Endometrial microvascular endothelial cells (primary cell): ENCODE measurements at regions not wholly inside any gene's neighbourhood (a gene's known extent, or its start where the extent isn't known, plus 50 kb on each side); places are given as distances from the start of the nearest gene placed in this dataset.

ENCODE experiments used
- in situ Hi-C: cut with HindIII; loops from 2 replicates; pipeline ENCODE4 v1.10.0; 2017; ENCODE audit warnings: low sequenced_read_pairs, low pct_unique_long_range_greater_than_20kb; ENCODE audit errors: inconsistent ontology term

DNA sequence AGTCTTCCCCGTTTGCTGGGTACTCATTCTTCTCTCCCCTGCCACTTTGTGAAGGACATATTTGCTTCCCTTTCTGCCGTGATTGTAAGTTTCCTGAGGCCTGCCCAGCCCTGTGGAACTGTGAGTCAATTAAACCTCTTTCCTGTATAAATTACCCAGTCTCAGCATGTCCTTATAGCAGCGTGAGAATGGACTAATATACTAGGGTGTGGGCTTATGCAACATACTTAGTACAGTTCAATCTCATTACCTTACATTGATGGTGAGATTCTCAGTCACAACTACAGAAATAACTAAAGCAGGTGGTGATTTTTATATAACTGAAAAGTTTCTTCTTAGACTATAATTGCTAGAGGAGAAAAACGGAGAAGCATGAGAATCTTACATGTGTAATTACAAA lies 237.9 kb upstream of the MMADHC start:
- in situ Hi-C loops: no loop called here

DNA sequence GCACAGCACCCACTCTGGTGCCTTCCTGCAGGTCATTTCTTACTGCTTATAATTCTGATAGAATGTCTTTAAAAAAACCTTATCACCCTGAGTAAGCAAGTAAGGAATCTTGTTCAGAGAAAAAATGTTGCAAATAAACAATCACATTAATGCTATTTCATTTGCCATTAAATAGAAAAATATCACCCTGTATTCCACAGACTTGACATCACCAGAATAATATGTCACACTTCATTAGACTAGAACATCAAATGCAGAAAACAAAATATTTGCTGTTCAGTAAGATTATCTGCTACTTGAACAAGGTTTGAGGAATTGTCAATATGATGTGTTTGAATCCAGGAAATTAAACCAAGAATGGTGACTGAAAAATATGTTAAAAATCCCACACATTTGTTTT lies 236.6 kb upstream of the MMADHC start:
- in situ Hi-C loops: no loop called here

DNA sequence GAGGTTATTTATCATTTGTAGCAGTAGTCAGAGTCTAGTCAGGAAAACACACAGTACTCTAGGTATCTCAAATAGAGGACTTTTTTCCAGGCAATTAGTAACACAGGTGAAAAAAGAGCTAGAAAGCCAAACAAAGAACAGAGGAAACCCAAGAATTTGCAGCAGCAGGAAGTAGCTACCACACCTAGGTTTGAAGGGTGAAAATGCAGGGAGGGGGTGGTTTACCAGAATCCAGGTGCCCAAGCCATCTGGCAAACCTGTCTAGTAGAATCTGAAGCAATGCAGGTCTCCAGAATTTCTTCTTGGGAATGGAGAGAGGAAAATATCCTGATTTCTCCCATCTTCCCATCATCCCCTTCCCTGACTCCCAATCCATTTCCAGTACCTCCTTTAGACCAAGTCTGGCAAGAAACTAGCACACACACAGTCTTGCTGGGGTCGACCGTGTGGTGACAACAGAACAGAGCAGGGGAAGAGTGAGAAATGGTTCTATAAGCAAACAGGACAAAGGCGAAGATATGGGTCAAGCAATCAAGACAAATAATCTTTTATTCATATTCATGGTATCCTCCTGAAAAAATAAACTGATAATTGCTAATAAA lies 231.9 kb upstream of the MMADHC start:
- in situ Hi-C loops: no loop called here

DNA sequence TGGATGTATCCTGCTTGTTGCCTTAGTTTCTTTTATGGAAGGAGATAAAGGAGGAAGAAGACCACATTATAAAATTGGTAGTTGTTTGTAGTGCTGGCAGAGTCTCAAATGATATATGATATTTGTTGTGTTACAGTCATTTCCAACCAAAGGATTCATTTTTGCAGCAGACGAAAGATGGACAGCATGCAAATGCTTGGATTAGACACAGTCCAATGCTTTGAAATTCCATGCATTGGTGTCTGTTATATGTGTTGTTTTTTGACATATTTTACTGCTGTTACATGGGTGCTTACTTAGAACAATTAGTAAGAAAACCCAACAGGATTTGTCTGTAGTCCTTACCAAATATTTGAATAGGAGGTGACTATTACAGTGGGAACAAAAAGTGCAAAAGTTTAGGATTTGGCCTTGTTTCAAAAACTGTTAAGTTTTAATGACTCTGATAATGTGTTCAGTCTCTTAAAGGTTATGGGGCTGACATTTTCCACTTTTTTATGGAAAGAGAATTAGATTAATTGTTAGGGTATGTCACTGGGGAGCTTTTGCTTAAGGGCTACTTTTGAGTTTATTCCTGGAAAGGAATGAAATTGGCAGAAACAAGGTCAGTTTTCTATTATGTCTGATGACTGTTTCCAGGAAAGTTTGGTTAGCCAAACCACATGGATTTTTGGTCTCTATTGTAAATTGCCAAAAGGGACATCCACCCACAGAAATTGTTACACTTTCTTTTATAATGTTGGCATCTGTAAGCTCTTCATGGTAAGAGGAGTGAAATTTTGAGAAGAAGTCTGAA lies 229.4 kb upstream of the MMADHC start:
- in situ Hi-C loops: no loop called here

- in situ Hi-C loops: no loop called here
Observed at GRCh38 chr2:149815941-149816340, 228.4 kb upstream of the MMADHC start.

DNA sequence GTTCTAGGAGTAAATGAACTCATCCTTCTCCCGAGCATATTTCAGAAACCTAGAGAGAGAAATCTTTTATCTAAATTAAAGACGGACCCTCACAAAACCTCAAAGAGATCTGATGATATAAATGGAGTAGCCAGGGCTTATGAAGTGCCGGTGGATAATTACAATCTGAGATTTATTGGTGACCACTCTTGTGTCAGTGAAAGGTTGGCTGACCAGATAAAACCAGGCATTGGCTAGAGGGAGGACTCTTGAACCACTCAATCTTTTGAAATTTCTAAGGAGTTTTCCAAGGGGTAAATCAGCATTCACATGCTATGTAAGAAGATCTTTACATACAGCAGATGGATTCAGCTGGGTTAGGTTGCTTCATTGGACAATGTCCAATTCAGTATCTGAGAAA lies 227.3 kb upstream of the MMADHC start:
- in situ Hi-C loops: no loop called here

DNA sequence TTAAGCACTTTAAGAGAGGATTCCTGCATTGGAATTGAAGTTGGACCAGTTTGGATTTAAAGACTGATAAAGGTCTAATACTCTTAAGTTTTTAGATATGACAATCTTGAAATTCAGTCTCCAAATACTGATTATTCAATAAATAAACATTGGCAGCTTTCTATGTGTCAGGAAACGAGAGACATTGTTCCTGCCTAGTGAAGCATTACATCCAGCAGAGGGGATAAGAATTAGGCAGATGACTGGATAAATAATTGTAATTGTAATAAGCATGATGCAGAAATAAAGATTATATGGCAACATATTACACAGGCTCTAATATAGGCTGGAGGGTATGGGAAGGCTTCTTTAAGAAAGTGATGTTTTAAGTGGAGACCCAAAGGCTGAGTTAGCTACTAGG lies 226.5 kb upstream of the MMADHC start:
- in situ Hi-C loops: no loop called here

- in situ Hi-C loops: no loop called here
Observed at GRCh38 chr2:149808556-149808955, 221.0 kb upstream of the MMADHC start.

DNA sequence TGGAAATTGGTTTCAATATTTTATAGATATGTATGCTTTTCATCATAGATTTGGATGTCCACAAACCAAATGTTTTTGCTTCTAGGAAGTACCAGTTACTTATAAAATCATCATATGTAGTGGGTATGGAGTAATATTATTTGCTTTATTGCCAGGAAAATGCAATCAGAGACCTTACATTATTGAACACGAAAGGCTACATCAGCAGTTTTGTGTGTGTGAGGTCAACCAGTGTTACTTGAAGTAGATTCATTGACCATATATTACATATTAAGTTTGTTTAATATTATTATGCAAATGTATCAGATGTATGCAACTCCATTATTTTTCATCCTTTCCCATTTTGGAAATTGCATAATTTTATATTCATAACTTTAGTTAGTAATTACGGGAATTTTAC lies 219.1 kb upstream of the MMADHC start:
- in situ Hi-C loops: no loop called here

DNA sequence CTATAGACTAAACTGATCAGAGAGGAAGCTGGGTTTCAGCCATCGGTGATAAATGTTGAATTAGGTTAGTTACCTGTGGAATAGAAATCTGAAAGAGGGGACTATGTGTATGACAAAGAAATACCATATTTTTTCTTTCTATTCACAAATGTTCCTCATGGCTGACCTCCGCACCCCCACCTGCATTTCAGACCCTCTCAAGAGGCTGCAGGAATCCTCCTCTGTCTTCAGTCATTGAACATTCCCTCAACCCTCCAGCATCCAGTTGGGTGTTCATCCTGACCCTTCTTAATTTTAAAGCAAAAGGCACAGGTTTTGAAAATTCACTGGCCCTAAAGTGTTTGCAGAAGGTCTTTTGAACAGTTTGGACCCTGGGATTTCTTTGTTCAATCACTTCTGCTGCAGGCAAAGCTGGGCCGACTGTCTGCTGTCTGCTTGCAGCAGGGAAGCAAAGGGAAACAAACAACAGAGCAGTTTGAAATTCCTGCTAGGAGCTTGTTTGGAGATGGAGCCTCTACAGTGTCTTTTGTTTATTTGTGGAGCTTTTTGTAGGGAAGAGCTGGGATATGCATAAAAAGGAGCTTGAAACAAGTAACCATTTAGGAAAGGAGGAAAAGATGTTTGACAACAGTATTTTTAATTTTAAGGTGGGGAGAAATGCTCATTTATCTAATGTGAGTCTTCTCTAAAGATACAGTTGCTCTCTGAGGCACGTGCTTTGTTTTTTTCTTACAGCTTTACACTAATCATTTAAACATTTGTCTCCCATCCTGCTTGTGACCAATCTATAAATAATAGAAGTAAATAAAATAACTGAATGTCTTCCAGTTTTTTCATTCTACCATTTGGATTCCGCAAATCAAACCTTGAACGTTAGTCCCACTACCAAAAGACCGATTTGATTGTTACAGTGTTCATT lies 213.3 kb upstream of the MMADHC start:
- in situ Hi-C loops: no loop called here

- in situ Hi-C loops: no loop called here
Observed at GRCh38 chr2:149799013-149799705, 211.6 kb upstream of the MMADHC start.

DNA sequence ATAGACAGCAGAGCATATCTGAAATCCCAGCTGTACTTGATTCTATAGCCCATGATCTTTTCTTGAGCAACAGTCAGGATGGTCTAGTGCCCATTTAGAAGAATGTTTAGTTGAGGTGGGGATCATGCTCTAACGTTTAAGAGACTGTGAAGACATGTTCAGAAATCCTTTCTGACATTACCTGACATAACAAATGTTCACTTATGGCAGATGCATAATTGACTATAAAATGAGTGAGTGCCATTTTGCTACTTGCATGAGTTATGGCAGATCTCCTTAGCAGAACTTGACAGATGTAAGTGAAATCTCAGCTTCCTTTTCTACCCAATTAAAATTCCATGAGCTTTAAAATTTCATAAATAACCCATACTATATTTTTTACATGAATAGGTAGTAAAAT lies 209.5 kb upstream of the MMADHC start:
- in situ Hi-C loops: no loop called here

DNA sequence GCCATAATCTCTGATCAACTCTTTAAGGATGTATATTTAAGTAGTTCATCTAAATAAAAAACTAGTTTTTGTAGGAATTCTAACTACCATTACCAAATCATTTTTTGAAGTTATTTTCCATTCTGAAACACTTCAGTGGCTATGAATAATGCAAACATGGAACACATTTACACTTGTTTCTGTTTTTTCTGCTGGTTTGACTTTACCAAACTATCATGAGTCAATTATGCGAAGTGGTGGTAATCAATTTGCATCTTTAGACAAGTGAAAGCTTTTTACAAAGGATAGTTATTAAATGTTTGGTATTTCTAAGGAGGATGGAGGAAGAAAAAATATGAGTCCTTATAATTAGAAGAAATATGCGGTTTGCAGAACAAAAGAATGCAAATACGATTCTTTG lies 202.0 kb upstream of the MMADHC start:
- in situ Hi-C loops: no loop called here

GRCh38 chr2:149787206-149787605 lies 199.6 kb upstream of the MMADHC start:
- in situ Hi-C loops: no loop called here

GRCh38 chr2:149783284-149783683 lies 195.7 kb upstream of the MMADHC start:
- in situ Hi-C loops: no loop called here

DNA sequence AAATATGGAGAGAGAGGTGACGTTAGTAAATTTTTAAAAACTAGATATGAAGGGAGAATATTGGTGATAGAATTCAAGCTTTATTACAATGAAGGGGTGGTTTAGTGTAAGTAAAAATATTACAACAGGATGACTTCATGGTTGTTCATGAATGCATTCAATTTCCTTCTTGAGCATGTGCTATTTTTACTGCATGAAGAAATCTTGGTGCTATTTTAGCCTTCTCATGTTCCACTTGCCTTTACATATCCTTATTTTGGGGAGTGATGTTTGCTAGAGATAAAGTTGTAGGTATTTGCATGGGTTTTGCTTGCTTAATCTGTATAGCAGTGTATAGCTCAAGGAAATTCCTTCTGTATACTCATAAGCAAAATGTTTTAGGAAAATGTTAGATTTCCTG lies 195.0 kb upstream of the MMADHC start:
- in situ Hi-C loops: no loop called here

GRCh38 chr2:149781263-149781808 lies 193.8 kb upstream of the MMADHC start:
- in situ Hi-C loops: no loop called here

- in situ Hi-C loops: no loop called here
Observed at GRCh38 chr2:149773006-149773405, 185.4 kb upstream of the MMADHC start.

DNA sequence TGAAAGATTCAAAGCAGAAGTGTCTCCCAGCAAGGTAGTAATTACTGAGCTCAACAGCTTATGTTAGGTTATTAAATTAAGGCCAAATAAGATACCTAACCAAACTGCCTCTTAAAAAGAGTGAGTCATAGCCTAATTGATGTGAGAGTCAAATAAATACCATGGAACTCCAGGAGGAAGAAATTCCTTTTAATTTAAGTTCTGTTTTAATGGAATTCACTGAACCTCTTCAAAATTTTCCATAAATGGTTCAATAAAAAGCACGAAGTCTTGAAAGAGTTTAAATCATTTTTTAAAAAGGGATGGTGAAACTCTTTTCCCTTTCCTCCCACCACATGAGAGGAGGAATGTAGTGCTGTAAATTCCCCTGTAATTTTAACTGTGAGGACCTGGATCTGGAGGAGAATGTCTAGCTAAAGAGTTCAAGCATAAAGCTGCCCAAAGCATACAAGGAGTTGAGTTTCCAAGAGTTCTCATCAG lies 180.8 kb upstream of the MMADHC start:
- in situ Hi-C loops: no loop called here
